Loucy (cell line): ENCODE measurements at regions not wholly inside any gene's neighbourhood (a gene's known extent, or its start where the extent isn't known, plus 50 kb on each side); places are given as distances from the start of the nearest gene placed in this dataset.
"Not testable (repeated sequence)": the region's sequence is repeated elsewhere in the genome, so short reads cannot be mapped to it uniquely, and the experiment has no call there.

Source experiments
- H2AFZ ChIP-seq: fragments of 200-600 bp; sonication (generic); 2 replicates; pipeline ENCODE4 v1.6.0; 2016; ENCODE audit warnings: antibody characterized with exemption, mild to moderate bottlenecking, low read length, moderate library complexity
- H3F3A ChIP-seq: fragments of 200-600 bp; 2 replicates; pipeline ENCODE4 v1.6.0; 2016; ENCODE audit warnings: antibody characterized with exemption, low read depth, mild to moderate bottlenecking
- H3K27me3 ChIP-seq: fragments of 200-600 bp; sonication (generic); 2 replicates; pipeline ENCODE4 v1.6.1; 2014; ENCODE audit warnings: low read length, mild to moderate bottlenecking; ENCODE audit not compliant: insufficient read depth, poor library complexity, severe bottlenecking
- H3K36me3 ChIP-seq: fragments of 200-600 bp; sonication (generic); 2 replicates; pipeline ENCODE4 v1.6.1; 2016; ENCODE audit warnings: low read length; ENCODE audit not compliant: insufficient read depth
- H3K4me1 ChIP-seq: fragments of 200-600 bp; sonication (generic); 2 replicates; pipeline ENCODE4 v1.5.1; 2014; ENCODE audit warnings: low read length, mild to moderate bottlenecking; ENCODE audit not compliant: insufficient read depth, poor library complexity, severe bottlenecking
- H3K4me2 ChIP-seq: fragments of 200-600 bp; sonication (generic); 2 replicates; pipeline ENCODE4 v1.6.0; 2014; ENCODE audit warnings: antibody characterized with exemption, low read length, low read depth, mild to moderate bottlenecking; ENCODE audit not compliant: poor library complexity, severe bottlenecking
- H3K4me3 ChIP-seq: fragments of 200-600 bp; sonication (generic); 2 replicates; pipeline ENCODE4 v1.5.1; 2014; ENCODE audit warnings: low read length, mild to moderate bottlenecking, mixed read lengths; ENCODE audit not compliant: poor library complexity, severe bottlenecking
- H3K79me2 ChIP-seq: fragments of 200-600 bp; sonication (generic); 2 replicates; pipeline ENCODE4 v1.6.1; 2014; ENCODE audit warnings: low read length; ENCODE audit not compliant: insufficient read depth
- H3K9ac ChIP-seq: fragments of 200-600 bp; sonication (generic); 2 replicates; pipeline ENCODE4 v1.6.0; 2014; ENCODE audit warnings: mild to moderate bottlenecking, low read depth, low read length, moderate library complexity; ENCODE audit not compliant: poor library complexity, severe bottlenecking
- H3K9me2 ChIP-seq: fragments of 200-600 bp; sonication (generic); replicated peaks from 2 replicates; pipeline ENCODE4 v1.6.1; 2016; ENCODE audit warnings: low read depth, low read length, mixed read lengths
- H3K9me3 ChIP-seq: fragments of 200-600 bp; sonication (generic); 2 replicates; pipeline ENCODE4 v1.6.1; 2014; ENCODE audit warnings: mild to moderate bottlenecking, antibody characterized with exemption, low read length, low read depth; ENCODE audit not compliant: insufficient read depth
- H4K20me1 ChIP-seq: fragments of 200-600 bp; sonication (generic); 2 replicates; pipeline ENCODE4 v1.6.0; 2014; ENCODE audit warnings: antibody characterized with exemption, low read length, mild to moderate bottlenecking; ENCODE audit not compliant: insufficient read depth, poor library complexity, severe bottlenecking
- EZH2phosphoT487 ChIP-seq: fragments of 200-600 bp; IDR thresholded peaks from 2 replicates; pipeline ENCODE4 v1.6.1; 2018; ENCODE audit warnings: antibody characterized with exemption, mild to moderate bottlenecking, moderate library complexity, borderline replicate concordance
- TF ChIP-seq, protein P1 (sequence below): fragments of 200-600 bp; sonication (generic); conservative IDR thresholded peaks from 2 replicates; pipeline ENCODE4 v1.5.1; 2014; ENCODE audit warnings: mild to moderate bottlenecking, antibody characterized with exemption, low read length

DNA sequence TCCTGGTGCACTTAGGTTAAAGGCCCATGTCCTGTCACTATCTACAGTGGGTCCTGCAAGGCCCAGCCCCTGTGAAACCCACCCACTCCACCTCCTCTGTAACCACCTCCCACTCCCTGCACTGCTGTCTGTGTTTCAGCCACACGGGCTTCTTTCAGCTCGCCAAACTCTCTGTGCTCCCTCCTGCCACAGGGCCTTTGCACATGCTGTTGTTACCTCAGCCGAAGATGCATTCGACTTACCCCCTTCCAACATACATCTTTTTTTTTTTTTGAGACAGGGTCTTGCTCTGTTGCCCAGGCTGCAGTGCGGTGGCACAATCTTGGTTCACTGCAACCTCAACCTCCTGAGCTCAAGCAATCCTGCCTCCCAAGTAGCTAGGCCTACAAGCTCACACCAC lies 76.5 kb upstream of the RPL38 start:
- Histone ChIP-seq H3K4me3 (no peak overlapping the region), H3K79me2 (no peaks in the 10 kb centered on the region), H3K4me1 (no peaks in the 10 kb centered on the region), H4K20me1 (no peaks in the 10 kb centered on the region), H3K4me2 (no peak overlapping the region), H3K9me2 (no peaks in the 10 kb centered on the region), H2AFZ (no peak overlapping the region), H3K36me3 (no peaks in the 10 kb centered on the region), H3K9me3 (no peaks in the 10 kb centered on the region), H3K27me3 (no peaks in the 10 kb centered on the region), H3K9ac (no peak overlapping the region), H3F3A (no peaks in the 10 kb centered on the region)
- no peak for TF ChIP-seq EZH2phosphoT487
- TF ChIP-seq, protein P1, sequence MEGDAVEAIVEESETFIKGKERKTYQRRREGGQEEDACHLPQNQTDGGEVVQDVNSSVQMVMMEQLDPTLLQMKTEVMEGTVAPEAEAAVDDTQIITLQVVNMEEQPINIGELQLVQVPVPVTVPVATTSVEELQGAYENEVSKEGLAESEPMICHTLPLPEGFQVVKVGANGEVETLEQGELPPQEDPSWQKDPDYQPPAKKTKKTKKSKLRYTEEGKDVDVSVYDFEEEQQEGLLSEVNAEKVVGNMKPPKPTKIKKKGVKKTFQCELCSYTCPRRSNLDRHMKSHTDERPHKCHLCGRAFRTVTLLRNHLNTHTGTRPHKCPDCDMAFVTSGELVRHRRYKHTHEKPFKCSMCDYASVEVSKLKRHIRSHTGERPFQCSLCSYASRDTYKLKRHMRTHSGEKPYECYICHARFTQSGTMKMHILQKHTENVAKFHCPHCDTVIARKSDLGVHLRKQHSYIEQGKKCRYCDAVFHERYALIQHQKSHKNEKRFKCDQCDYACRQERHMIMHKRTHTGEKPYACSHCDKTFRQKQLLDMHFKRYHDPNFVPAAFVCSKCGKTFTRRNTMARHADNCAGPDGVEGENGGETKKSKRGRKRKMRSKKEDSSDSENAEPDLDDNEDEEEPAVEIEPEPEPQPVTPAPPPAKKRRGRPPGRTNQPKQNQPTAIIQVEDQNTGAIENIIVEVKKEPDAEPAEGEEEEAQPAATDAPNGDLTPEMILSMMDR = no peak

DNA sequence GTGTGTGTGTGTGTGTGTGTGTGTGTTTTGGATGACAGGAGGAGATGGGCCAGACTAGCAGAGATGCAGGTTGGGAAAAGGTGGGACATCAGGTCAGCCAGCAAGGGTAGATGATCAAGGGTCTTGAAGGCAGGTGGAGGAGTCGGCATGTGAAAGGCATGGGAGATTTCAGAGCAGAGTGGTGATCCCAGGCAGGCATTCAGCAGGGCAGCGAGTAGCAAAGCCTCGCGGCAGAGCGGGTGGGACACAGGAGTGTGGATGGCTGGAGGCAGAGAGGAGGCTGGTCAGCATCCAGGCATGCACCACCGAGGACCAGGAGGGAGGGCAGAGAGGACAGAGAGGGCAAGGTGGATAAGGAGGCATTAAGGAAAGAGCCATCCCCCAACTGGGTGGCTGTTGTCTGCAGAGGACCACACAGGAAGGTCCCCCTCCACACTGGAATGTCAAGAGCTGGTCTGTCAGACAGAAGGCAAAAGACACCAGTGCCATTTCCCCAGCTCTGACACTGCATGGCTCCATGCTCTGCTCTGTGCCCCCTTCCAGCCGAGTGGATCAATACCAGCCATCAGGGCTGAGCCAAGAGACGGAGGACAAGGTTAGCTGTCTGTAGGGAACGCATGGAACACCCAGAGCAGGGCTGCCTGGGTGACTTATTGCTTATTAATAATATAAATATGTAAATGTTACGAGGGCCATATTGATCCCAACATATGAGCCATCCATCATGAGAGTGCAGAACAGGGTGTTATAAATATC lies 74.8 kb upstream of the RPL38 start:
- no peaks in the 10 kb centered on the region for H3K36me3 ChIP-seq
- no peak overlapping the region for H3K4me2 ChIP-seq
- H3K4me3 ChIP-seq = no peak overlapping the region
- no peaks in the 10 kb centered on the region for H3K79me2 ChIP-seq
- no peak overlapping the region for H3K9ac ChIP-seq
- no peaks in the 10 kb centered on the region for H3K9me3 ChIP-seq
- TF ChIP-seq, protein P1 = no peak
- no peak for TF ChIP-seq EZH2phosphoT487
- H3F3A ChIP-seq = no peaks in the 10 kb centered on the region
- H4K20me1 ChIP-seq = no peaks in the 10 kb centered on the region
- no peaks in the 10 kb centered on the region for H3K27me3 ChIP-seq
- no peaks in the 10 kb centered on the region for H3K9me2 ChIP-seq
- no peaks in the 10 kb centered on the region for H3K4me1 ChIP-seq
- no peak overlapping the region for H2AFZ ChIP-seq

DNA sequence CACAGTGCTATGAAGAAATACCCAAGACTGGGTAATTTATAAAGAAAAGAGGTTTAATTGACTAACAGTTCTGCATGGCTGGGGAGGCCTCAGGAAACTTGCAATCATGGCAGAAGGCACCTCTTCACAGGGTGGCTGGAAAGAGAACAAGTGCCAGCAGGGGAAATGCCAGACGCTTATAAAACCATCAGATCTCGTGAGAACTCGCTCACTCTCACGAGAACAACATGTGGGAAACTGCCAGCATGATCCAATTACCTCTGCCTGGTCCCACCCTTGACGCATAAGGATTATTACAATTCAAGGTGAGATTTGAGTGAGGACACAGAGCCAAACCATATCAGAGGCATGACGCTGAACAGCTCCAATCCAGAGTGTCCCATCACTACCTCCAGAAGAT lies 73.7 kb upstream of the RPL38 start:
- H3K9ac ChIP-seq, H2AFZ ChIP-seq: not testable (repeated sequence)

DNA sequence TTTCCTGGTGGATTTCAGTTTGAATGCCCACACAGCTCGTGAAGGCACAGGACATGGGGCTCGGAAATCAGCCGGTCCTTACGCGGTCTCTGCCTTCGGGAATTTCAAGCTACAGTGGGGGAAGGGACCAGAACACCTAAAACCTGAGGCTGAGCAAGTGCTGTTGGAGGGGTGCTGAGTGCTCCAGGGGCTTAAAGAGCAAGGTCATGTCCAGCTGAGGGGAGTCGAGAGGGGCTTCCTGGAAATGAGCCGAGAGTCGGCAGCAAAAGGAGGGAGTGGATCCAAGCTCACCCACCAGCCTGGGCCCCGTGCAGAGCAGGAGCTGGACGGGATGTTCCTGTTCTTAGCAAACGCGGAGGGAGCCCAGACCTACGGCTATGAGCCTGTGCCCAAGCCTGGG lies 73.2 kb upstream of the RPL38 start:
- Histone ChIP-seq H3F3A (no peaks in the 10 kb centered on the region), H3K9me2 (no peaks in the 10 kb centered on the region), H4K20me1 (no peaks in the 10 kb centered on the region), H3K4me1 (no peaks in the 10 kb centered on the region), H3K9me3 (no peaks in the 10 kb centered on the region), H3K27me3 (no peaks in the 10 kb centered on the region), H3K36me3 (no peaks in the 10 kb centered on the region), H3K79me2 (no peaks in the 10 kb centered on the region), H3K4me2 (no peak overlapping the region), H3K4me3 (no peak overlapping the region), H3K9ac (no peak overlapping the region), H2AFZ (no peak overlapping the region)
- no peak for TF ChIP-seq EZH2phosphoT487
- TF ChIP-seq, protein P1 = no peak

More for the DNA sequence above, 73.7 kb upstream of the RPL38 start:
- not testable (repeated sequence) for H3K4me1 ChIP-seq, H3K4me3 ChIP-seq, H3K27me3 ChIP-seq, H3K9me2 ChIP-seq, H3K9me3 ChIP-seq, H3K4me2 ChIP-seq, H4K20me1 ChIP-seq, H3F3A ChIP-seq, H3K79me2 ChIP-seq, H3K36me3 ChIP-seq
